Right lobe of liver (tissue), 6 donors: ENCODE measurements at regions not wholly inside any gene's neighbourhood (a gene's known extent, or its start where the extent isn't known, plus 50 kb on each side); places are given as distances from the start of the nearest gene placed in this dataset.

Experiments
- ATAC-seq, 4 donors: fragments of 200-7000 bp; cut with Tn5 transposase; one replicate each; pipeline ENCODE4 v1.9.1; 2020; ENCODE audit warnings: mild to moderate bottlenecking in 4 of 4, moderate library complexity in 4 of 4
- DNase-seq, 3 donors: peaks; one replicate each; pipeline ENCODE4 v3.0.0-alpha.2; 2020
- H3K27ac ChIP-seq, 3 donors: fragments of 200-600 bp; one replicate each; pipeline ENCODE4 v1.8.0; 2022
- H3K27me3 ChIP-seq, 2 donors: fragments of 200-600 bp; one replicate each; pipeline ENCODE4 v1.8.0; 2022
- H3K36me3 ChIP-seq, 4 donors: fragments of 200-600 bp; sonication (generic) in 1 of 4; one replicate each; pipeline versions ENCODE4 v1.5.1 to v1.8.0; 2017 to 2022; ENCODE audit warnings: control low read depth in 1 of 4
- H3K4me1 ChIP-seq, 4 donors: fragments of 200-600 bp; sonication (generic) in 1 of 4; one replicate each; pipeline versions ENCODE4 v1.5.1 to v1.8.0; 2017 to 2022; ENCODE audit warnings: control low read depth in 1 of 4
- H3K4me3 ChIP-seq, 3 donors: fragments of 200-600 bp; one replicate each; pipeline ENCODE4 v1.8.0; 2022
- H3K9me3 ChIP-seq, 4 donors: fragments of 200-600 bp; sonication (generic) in 1 of 4; one replicate each; pipeline versions ENCODE4 v1.5.1 to v1.8.0; 2017 to 2022; ENCODE audit warnings: control low read depth in 1 of 4
- CTCF ChIP-seq, 4 donors: fragments of 200-600 bp in 3 of 4; fragments of 450-650 bp in 1 of 4; IDR thresholded peaks; one replicate each; pipeline versions ENCODE4 v1.5.1 to v1.8.0; 2016 to 2022; ENCODE audit warnings: antibody characterized with exemption in 4 of 4, mild to moderate bottlenecking in 2 of 4
- POLR2A ChIP-seq: fragments of 450-650 bp; IDR thresholded peaks from one replicate; pipeline ENCODE4 v1.6.1; 2017; ENCODE audit warnings: antibody characterized with exemption, mild to moderate bottlenecking
- WGBS: methylation state at CpG from one replicate; pipeline ENCODE4 v1.1.6; 2018; ENCODE audit warnings: low coverage, low lambda C conversion rate; ENCODE audit not compliant: insufficient coverage; ENCODE audit errors: missing lambda C conversion rate; 5-methylcytosine and 5-hydroxymethylcytosine counted together
- intact Hi-C, 2 donors: fragments of 100-400 bp; cut with DNase I; formaldehyde crosslinking; loops; one replicate each; pipeline versions ENCODE4 v1.11.2 to v1.14.1; 2022
- donor health status: DM: no; HTN: yes; CAD: no.
- donor health status: DM: no; HTN: no; CAD: no.
- donor health status: DM: no; HTN: no; CAD: no.
- donor health status: DM: no; HTN: yes; CAD: no.
- donor health status: DM: no; HTN: yes; CAD: no.

GRCh38 chr5:8317335-8317734 is 448.4 kb downstream of the MTRR start:
- H3K4me3 ChIP-seq = no peak overlapping the region
- no peaks in the 10 kb centered on the region for H3K4me1 ChIP-seq
- ATAC-seq (no peak), DNase-seq (no peak)
- no peaks in the 10 kb centered on the region for H3K9me3 ChIP-seq
- 66% methylated on average over 6 of the region's 6 CpGs for WGBS
- no peak overlapping the region for H3K27ac ChIP-seq
- no peaks in the 10 kb centered on the region for H3K36me3 ChIP-seq
- no peak for TF ChIP-seq POLR2A
- no peak for TF ChIP-seq CTCF (IDR thresholded peaks at IDR 0.05)
- intact Hi-C loops = no loop called here
- H3K27me3 ChIP-seq = no peaks in the 10 kb centered on the region

- Histone ChIP-seq H3K9me3 (no peaks in the 10 kb centered on the region), H3K4me3 (no peak overlapping the region), H3K27me3 (no peaks in the 10 kb centered on the region), H3K4me1 (no peaks in the 10 kb centered on the region), H3K27ac (no peak overlapping the region), H3K36me3 (no peaks in the 10 kb centered on the region)
- DNase-seq = no peak
- intact Hi-C loops = no loop called here
- ATAC-seq = no peak
- no peak for TF ChIP-seq POLR2A
These were observed 451.3 kb downstream of the MTRR start for GRCh38 chr5:8320244-8320643.

DNA sequence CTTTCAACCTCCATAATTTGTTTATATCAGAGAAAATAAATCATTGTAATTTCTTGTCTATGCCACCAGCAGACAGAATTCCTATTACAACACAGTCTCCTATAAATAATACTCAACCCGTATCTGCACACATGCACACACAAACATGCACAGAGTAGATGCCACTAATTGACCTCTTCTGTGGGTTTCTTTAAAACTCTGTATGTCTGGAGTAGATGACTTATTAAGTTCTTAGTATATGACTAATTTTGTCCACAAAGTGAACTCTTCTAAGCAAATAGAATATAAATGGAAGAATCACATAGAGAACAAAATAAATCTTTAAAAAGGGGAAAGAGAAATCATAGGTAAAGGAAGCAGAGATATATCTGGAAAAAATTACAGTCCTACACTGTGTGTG is 452.3 kb downstream of the MTRR start:
- H3K27me3 ChIP-seq = no peaks in the 10 kb centered on the region
- DNase-seq (no peak), ATAC-seq (no peak)
- H3K4me3 ChIP-seq = no peak overlapping the region
- H3K36me3 ChIP-seq = no peaks in the 10 kb centered on the region
- intact Hi-C loops = no loop called here
- no peaks in the 10 kb centered on the region for H3K4me1 ChIP-seq
- 69% methylated on average over 1 of the region's 1 CpG for WGBS
- no peak overlapping the region for H3K27ac ChIP-seq
- H3K9me3 ChIP-seq = no peaks in the 10 kb centered on the region
- no peak for TF ChIP-seq CTCF (IDR thresholded peaks at IDR 0.05)
- no peak for TF ChIP-seq POLR2A

DNA sequence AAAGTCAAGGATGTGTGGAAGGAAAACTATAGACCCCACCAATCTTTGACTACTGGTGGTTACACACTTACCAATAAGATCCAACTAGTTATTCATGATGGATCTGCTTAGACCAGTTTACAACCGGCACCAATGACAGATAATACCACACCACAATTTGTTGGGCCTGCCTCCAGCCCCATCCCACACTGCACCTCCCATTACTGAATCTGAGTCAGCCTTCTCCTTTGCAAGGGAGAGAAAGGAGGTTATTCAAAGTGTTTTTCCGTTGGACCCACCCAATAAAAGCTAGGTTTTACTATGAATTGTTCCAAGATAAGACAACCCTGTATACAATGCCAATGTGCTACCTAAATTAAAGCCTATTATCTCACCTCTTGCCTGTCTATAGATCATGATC is 453.5 kb downstream of the MTRR start:
- Histone ChIP-seq H3K27ac (no peak overlapping the region), H3K36me3 (no peaks in the 10 kb centered on the region), H3K9me3 (no peaks in the 10 kb centered on the region), H3K27me3 (no peaks in the 10 kb centered on the region), H3K4me1 (no peaks in the 10 kb centered on the region), H3K4me3 (no peak overlapping the region)
- WGBS = 33% methylated on average over 2 of the region's 2 CpGs
- TF ChIP-seq POLR2A (no peak), CTCF (IDR thresholded peaks at IDR 0.05) (no peak)
- intact Hi-C loops = no loop called here
- DNase-seq (no peak), ATAC-seq (no peak)

DNA sequence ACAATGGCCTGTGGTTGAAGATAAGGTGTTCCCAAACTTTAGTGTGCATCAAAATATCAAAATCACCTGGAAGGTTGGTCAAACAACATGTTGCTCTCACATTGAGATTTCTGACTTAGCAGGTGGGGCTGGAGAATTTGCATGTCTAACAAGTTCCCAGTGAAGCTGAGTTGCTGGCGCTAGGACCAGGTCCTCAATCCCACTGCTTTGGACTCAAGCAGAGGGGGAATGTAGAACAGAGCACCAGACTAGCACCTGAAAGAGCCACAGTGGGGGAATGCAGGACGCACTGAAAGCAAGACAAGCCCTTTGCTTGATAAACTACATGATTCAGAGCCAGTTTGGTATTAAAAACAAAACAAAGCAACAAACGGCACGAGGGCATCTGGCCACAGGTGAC is 458.1 kb downstream of the MTRR start:
- H3K27me3 ChIP-seq = no peaks in the 10 kb centered on the region
- H3K4me1 ChIP-seq = no peaks in the 10 kb centered on the region
- WGBS = 38% methylated on average over 4 of the region's 4 CpGs
- TF ChIP-seq CTCF (IDR thresholded peaks at IDR 0.05) (no peak), POLR2A (no peak)
- ATAC-seq = no peak
- no peaks in the 10 kb centered on the region for H3K9me3 ChIP-seq
- H3K27ac ChIP-seq = no peak overlapping the region
- intact Hi-C loops = no loop called here
- DNase-seq = no peak
- H3K4me3 ChIP-seq = no peak overlapping the region
- H3K36me3 ChIP-seq = no peaks in the 10 kb centered on the region
